Motor neuron (in vitro differentiated cells): ENCODE measurements at regions not wholly inside any gene's neighbourhood (a gene's known extent, or its start where the extent isn't known, plus 50 kb on each side); places are given as distances from the start of the nearest gene placed in this dataset.
"Not testable (repeated sequence)": the region's sequence is repeated elsewhere in the genome, so short reads cannot be mapped to it uniquely, and the experiment has no call there.

Source experiments
- ATAC-seq, 8 experiments: fragments of 200-7000 bp; cut with Tn5 transposase; replicated peaks in 6 of 8; 2 replicates each; pipeline ENCODE4 v1.8.0; 2021; ENCODE audit warnings: mild to moderate bottlenecking in 8 of 8, moderate library complexity in 8 of 8
- H3K27ac ChIP-seq, 2 donors: fragments of 250-450 bp; sonication (Bioruptor Pico); 2 replicates each; pipeline ENCODE4 v1.9.0; 2021; ENCODE audit warnings: antibody characterized with exemption in 2 of 2, mild to moderate bottlenecking in 2 of 2, moderate library complexity in 1 of 2
- H3K4me1 ChIP-seq, 2 donors: fragments of 250-450 bp; sonication (Bioruptor Pico); replicated peaks in 1 of 2; 2 replicates each; pipeline ENCODE4 v1.6.1; 2021; ENCODE audit warnings: antibody characterized with exemption in 2 of 2, mild to moderate bottlenecking in 2 of 2, moderate library complexity in 1 of 2
- H3K4me3 ChIP-seq, 5 donors: fragments of 250-450 bp; sonication (Bioruptor Pico); 2 replicates each; pipeline ENCODE4 v1.9.0; 2021; ENCODE audit warnings: antibody characterized with exemption in 5 of 5, mild to moderate bottlenecking in 5 of 5, moderate library complexity in 4 of 5
- WGBS, 10 experiments: fragments of 450-650 bp; shearing (Covaris generic); methylation state at CpG; one replicate each; pipeline ENCODE4 v1.0.0; 2022; 5-methylcytosine and 5-hydroxymethylcytosine counted together
- in situ Hi-C, 9 experiments: fragments of 400-800 bp; cut with MboI; loops; one replicate each; pipeline ENCODE4 v1.15.0; 2021; ENCODE audit warnings: low sequenced_read_pairs in 9 of 9, low pct_unique_long_range_greater_than_20kb in 2 of 9; ENCODE audit not compliant: unreplicated experiment in 9 of 9

- WGBS, 10 experiments = 83 to 100% (median 92%) methylated on average over 1 to 4 of the region's 5 CpGs
- in situ Hi-C loops, H3K27ac ChIP-seq, ATAC-seq, H3K4me1 ChIP-seq, H3K4me3 ChIP-seq: not testable (repeated sequence)
These were observed 72.9 kb upstream of the TBX18 start for GRCh38 chr6:84837068-84837866.

- Histone ChIP-seq H3K4me1 (no peaks in the 10 kb centered on the region), H3K27ac (no peak overlapping the region), H3K4me3 (no peak overlapping the region)
- in situ Hi-C loops = no loop called here
- peak in 1 of 8 experiments; percentile 29 for ATAC-seq
These were observed 72.0 kb upstream of the TBX18 start for GRCh38 chr6:84836366-84836765.

GRCh38 chr6:84835340-84835739 lies 70.9 kb upstream of the TBX18 start:
- H3K4me1 ChIP-seq = no peaks in the 10 kb centered on the region
- ATAC-seq = no peak
- WGBS, 10 experiments = 33 to 83% (median 67%) methylated on average over 1 of the region's 1 CpG; no CpG with 5 or more reads in 5 of the 10 experiments
- in situ Hi-C loops = no loop called here
- H3K27ac ChIP-seq = no peak overlapping the region
- H3K4me3 ChIP-seq = no peak overlapping the region

GRCh38 chr6:84831924-84832323 lies 67.5 kb upstream of the TBX18 start:
- H3K27ac ChIP-seq, H3K4me3 ChIP-seq, H3K4me1 ChIP-seq, in situ Hi-C loops, ATAC-seq: not testable (repeated sequence)
- 0 to 100% (median 54%) methylated on average over 1 to 5 of the region's 6 CpGs; no CpG with 5 or more reads in 6 of the 10 experiments for WGBS, 10 experiments

GRCh38 chr6:84825461-84825860 lies 61.1 kb upstream of the TBX18 start:
- Histone ChIP-seq H3K4me1 (no peaks in the 10 kb centered on the region), H3K27ac (no peak overlapping the region), H3K4me3 (no peak overlapping the region)
- peak in 2 of 8 experiments; percentile 32 to 49 for ATAC-seq
- 11 to 88% (median 66%) methylated on average over 1 of the region's 1 CpG; no CpG with 5 or more reads in 4 of the 10 experiments for WGBS, 10 experiments
- in situ Hi-C loops = no loop called here

- 13 to 88% (median 65%) methylated on average over 1 of the region's 1 CpG; no CpG with 5 or more reads in 4 of the 10 experiments for WGBS, 10 experiments
- ATAC-seq, H3K4me3 ChIP-seq, H3K27ac ChIP-seq, H3K4me1 ChIP-seq, in situ Hi-C loops: not testable (repeated sequence)
These were observed 56.9 kb upstream of the TBX18 start for GRCh38 chr6:84821314-84821713.

GRCh38 chr6:84816741-84817140 lies 52.3 kb upstream of the TBX18 start:
- in situ Hi-C loops = no loop called here
- Histone ChIP-seq H3K4me1 (peaks cover 0 to 2% of the 10 kb centered on the region in 2 donors), H3K27ac (no peak overlapping the region), H3K4me3 (no peak overlapping the region)
- ATAC-seq = no peak
- whole genome bisulfite sequencing, 10 experiments = 40 to 82% (median 80%) methylated on average over 1 to 3 of the region's 3 CpGs; no CpG with 5 or more reads in 3 of the 10 experiments

GRCh38 chr6:84815896-84816735 lies 51.7 kb upstream of the TBX18 start:
- peaks cover 0 to 2% of the 10 kb centered on the region in 2 donors for H3K4me1 ChIP-seq
- H3K27ac ChIP-seq = no peak overlapping the region
- no peak for ATAC-seq
- H3K4me3 ChIP-seq = no peak overlapping the region
- in situ Hi-C loops = no loop called here
- 50 to 100% (median 83%) methylated on average over 1 to 3 of the region's 3 CpGs for WGBS, 10 experiments
